ENCODE measurements at regions not wholly inside any gene's neighbourhood (a gene's known extent, or its start where the extent isn't known, plus 50 kb on each side); places are given as distances from the start of the nearest gene placed in this dataset.
"Not testable (repeated sequence)": the region's sequence is repeated elsewhere in the genome, so short reads cannot be mapped to it uniquely, and the experiment has no call there.

DNA sequence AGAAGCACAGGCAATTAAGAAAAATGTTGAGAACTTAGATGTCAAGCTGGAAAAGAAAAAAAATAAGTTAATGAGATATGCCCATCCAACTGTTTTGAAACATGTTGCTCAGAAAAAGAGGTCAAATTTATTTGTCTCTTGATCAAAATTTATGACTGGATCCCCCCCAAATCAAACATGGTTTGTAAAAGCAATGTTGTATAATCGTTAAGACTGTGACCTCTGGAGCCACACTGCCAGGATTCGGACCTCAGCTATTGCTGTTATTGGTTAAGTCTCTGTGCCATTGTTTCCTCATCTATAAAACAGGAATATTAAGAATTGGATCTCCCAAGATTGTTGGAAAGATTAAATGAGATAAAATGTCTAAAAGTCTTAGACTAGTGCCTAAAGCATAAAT lies 51.9 kb upstream of the LRRK2 start:
- H3K4me3 ChIP-seq (ENCODE audit: severe bottlenecking), result no peak overlapping the region
- no peaks in the 10 kb centered on the region for H3K27me3 ChIP-seq (ENCODE audit: insufficient read depth, poor library complexity, severe bottlenecking)
- ATAC-seq (ENCODE audit: low read depth) (no peak), DNase-seq (ENCODE audit: low spot score) (no peak)
- no peaks in the 10 kb centered on the region for H3K4me1 ChIP-seq (ENCODE audit: insufficient read depth, poor library complexity, severe bottlenecking)
- H3K27ac ChIP-seq (ENCODE audit: poor library complexity, severe bottlenecking), result no peak overlapping the region
- TF ChIP-seq, protein P1, sequence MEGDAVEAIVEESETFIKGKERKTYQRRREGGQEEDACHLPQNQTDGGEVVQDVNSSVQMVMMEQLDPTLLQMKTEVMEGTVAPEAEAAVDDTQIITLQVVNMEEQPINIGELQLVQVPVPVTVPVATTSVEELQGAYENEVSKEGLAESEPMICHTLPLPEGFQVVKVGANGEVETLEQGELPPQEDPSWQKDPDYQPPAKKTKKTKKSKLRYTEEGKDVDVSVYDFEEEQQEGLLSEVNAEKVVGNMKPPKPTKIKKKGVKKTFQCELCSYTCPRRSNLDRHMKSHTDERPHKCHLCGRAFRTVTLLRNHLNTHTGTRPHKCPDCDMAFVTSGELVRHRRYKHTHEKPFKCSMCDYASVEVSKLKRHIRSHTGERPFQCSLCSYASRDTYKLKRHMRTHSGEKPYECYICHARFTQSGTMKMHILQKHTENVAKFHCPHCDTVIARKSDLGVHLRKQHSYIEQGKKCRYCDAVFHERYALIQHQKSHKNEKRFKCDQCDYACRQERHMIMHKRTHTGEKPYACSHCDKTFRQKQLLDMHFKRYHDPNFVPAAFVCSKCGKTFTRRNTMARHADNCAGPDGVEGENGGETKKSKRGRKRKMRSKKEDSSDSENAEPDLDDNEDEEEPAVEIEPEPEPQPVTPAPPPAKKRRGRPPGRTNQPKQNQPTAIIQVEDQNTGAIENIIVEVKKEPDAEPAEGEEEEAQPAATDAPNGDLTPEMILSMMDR (IDR thresholded peaks at IDR 0.05; ENCODE audit: poor library complexity, severe bottlenecking), result no peak
- no peaks in the 10 kb centered on the region for H3K36me3 ChIP-seq (ENCODE audit: low read depth)
- H3K9me3 ChIP-seq (ENCODE audit: severe bottlenecking), result no peaks in the 10 kb centered on the region

DNA sequence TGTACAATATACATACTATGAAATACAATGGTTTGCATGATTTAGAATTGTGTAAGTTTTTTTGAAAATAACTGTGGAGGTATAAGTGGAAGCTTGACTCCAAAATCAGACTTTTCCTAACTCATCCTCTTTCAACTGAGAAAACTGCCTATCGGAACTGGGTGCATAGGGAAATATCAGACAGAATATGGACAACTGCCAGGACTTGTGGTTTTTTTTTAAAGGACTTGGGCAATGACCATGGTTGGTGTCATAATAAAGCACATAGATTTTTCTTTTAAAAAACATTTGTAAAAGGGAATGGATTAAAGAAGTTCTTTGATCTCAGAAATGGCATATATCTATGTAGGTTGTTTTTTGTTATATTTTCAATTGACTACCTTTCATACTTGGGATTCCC lies 53.3 kb upstream of the LRRK2 start:
- no peaks in the 10 kb centered on the region for H3K9me3 ChIP-seq (ENCODE audit: severe bottlenecking)
- H3K27me3 ChIP-seq (ENCODE audit: insufficient read depth, poor library complexity, severe bottlenecking), result no peaks in the 10 kb centered on the region
- no peak overlapping the region for H3K27ac ChIP-seq (ENCODE audit: poor library complexity, severe bottlenecking)
- no peaks in the 10 kb centered on the region for H3K4me1 ChIP-seq (ENCODE audit: insufficient read depth, poor library complexity, severe bottlenecking)
- TF ChIP-seq, protein P1 (IDR thresholded peaks at IDR 0.05; ENCODE audit: poor library complexity, severe bottlenecking), result no peak
- H3K36me3 ChIP-seq (ENCODE audit: low read depth), result no peaks in the 10 kb centered on the region
- H3K4me3 ChIP-seq (ENCODE audit: severe bottlenecking), result no peak overlapping the region
- no peak for DNase-seq (ENCODE audit: low spot score)
- ATAC-seq (ENCODE audit: low read depth), result no peak

DNA sequence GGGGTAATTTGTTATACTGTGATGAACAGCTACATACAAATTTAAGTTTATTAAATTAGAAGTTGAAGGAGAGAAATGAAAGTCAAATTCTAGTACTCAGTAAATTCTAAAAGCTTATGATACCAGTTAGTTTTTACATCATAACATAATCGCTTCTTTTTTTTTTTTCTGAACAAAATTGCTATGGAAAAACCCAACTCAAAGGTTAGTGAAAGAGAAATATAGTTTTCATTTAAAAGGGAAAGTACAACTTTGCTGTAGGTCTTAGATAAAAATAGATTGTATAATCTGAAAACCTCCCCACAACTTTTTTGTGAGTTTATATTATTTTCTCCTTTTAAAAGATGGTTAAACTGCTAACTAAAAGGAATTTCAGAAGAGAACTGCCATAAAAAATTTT lies 53.7 kb upstream of the LRRK2 start:
- Histone ChIP-seq H3K4me3 (ENCODE audit: severe bottlenecking) (no peak overlapping the region), H3K27me3 (ENCODE audit: insufficient read depth, poor library complexity, severe bottlenecking) (no peaks in the 10 kb centered on the region), H3K36me3 (ENCODE audit: low read depth) (no peaks in the 10 kb centered on the region), H3K4me1 (ENCODE audit: insufficient read depth, poor library complexity, severe bottlenecking) (no peaks in the 10 kb centered on the region), H3K27ac (ENCODE audit: poor library complexity, severe bottlenecking) (no peak overlapping the region), H3K9me3 (ENCODE audit: severe bottlenecking) (no peaks in the 10 kb centered on the region)
- ATAC-seq (ENCODE audit: low read depth), result no peak
- TF ChIP-seq, protein P1 (IDR thresholded peaks at IDR 0.05; ENCODE audit: poor library complexity, severe bottlenecking), result no peak
- DNase-seq (ENCODE audit: low spot score), result no peak

DNA sequence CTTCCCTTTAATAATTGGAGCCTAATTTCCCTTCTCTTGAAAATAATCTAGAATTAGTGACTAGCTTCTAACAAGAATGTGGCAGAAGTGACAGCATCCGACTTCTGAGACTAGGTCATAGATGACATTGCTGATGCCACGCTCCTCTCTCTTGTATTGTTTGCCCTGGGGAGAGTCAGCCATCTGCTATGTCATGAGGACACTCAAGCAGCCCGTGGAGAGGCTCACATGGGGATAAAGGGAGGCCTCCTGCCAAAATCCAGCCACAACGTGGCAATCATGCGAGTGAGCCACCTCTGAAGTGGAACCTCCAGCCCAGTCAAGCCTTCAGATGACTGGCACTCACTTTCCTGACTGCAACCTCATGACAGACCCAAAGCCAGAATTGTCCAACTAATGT lies 54.2 kb upstream of the LRRK2 start:
- no peaks in the 10 kb centered on the region for H3K27me3 ChIP-seq (ENCODE audit: insufficient read depth, poor library complexity, severe bottlenecking)
- TF ChIP-seq, protein P1 (IDR thresholded peaks at IDR 0.05; ENCODE audit: poor library complexity, severe bottlenecking), result no peak
- no peak overlapping the region for H3K27ac ChIP-seq (ENCODE audit: poor library complexity, severe bottlenecking)
- no peaks in the 10 kb centered on the region for H3K36me3 ChIP-seq (ENCODE audit: low read depth)
- DNase-seq (ENCODE audit: low spot score) (no peak), ATAC-seq (ENCODE audit: low read depth) (no peak)
- no peaks in the 10 kb centered on the region for H3K9me3 ChIP-seq (ENCODE audit: severe bottlenecking)
- H3K4me1 ChIP-seq (ENCODE audit: insufficient read depth, poor library complexity, severe bottlenecking), result no peaks in the 10 kb centered on the region
- no peak overlapping the region for H3K4me3 ChIP-seq (ENCODE audit: severe bottlenecking)

DNA sequence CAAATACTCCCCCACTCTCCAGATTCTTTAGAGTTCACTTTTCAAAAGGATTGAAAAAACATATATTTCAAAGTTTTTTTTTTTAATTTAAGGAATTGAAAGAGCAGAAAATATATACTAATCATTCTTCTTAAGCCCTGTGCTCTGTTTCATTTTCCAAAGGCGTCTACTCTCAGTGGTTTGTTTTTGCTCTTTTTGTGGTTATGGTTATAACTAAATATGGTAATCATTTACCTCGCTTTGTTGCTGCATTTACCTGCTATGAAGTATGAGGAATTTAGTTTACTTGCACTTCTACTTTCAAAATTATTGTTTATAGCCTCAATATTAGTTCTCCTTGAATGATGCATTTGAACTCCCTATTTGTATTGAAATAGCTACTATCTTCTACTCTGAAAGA lies 55.9 kb upstream of the LRRK2 start:
- Histone ChIP-seq H3K4me1 (ENCODE audit: insufficient read depth, poor library complexity, severe bottlenecking) (no peaks in the 10 kb centered on the region), H3K4me3 (ENCODE audit: severe bottlenecking) (no peak overlapping the region), H3K9me3 (ENCODE audit: severe bottlenecking) (no peaks in the 10 kb centered on the region), H3K36me3 (ENCODE audit: low read depth) (no peaks in the 10 kb centered on the region), H3K27ac (ENCODE audit: poor library complexity, severe bottlenecking) (no peak overlapping the region), H3K27me3 (ENCODE audit: insufficient read depth, poor library complexity, severe bottlenecking) (no peaks in the 10 kb centered on the region)
- TF ChIP-seq, protein P1 (IDR thresholded peaks at IDR 0.05; ENCODE audit: poor library complexity, severe bottlenecking), result no peak
- no peak for DNase-seq (ENCODE audit: low spot score)
- no peak for ATAC-seq (ENCODE audit: low read depth)

DNA sequence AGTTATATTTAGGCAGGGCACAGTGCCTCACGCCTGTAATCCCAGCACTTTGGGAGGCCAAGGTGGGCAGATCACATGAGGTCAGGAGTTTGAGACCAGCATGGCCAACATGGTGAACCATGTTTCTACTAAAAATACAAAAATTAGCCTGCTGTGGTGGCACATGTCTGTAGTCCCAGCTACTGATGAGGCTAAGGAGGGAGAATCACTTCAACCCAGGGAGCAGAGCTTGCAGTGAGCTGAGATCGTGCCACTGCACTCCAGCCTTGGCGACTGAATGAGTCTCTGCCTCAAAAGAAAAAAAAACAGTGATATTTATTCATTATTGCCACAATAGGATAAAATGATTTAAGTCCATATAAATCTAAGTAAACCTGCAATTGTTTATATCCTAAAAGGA lies 56.4 kb upstream of the LRRK2 start:
- H3K27me3 ChIP-seq (ENCODE audit: insufficient read depth, poor library complexity, severe bottlenecking); H3K9me3 ChIP-seq (ENCODE audit: severe bottlenecking); H3K27ac ChIP-seq (ENCODE audit: poor library complexity, severe bottlenecking); H3K4me3 ChIP-seq (ENCODE audit: severe bottlenecking); H3K4me1 ChIP-seq (ENCODE audit: insufficient read depth, poor library complexity, severe bottlenecking); H3K36me3 ChIP-seq (ENCODE audit: low read depth); DNase-seq (ENCODE audit: low spot score); ATAC-seq (ENCODE audit: low read depth): not testable (repeated sequence)
